ENCODE measurements at regions not wholly inside any gene's neighbourhood (a gene's known extent, or its start where the extent isn't known, plus 50 kb on each side); places are given as distances from the start of the nearest gene placed in this dataset.
"Not testable (repeated sequence)": the region's sequence is repeated elsewhere in the genome, so short reads cannot be mapped to it uniquely, and the experiment has no call there.

DNA sequence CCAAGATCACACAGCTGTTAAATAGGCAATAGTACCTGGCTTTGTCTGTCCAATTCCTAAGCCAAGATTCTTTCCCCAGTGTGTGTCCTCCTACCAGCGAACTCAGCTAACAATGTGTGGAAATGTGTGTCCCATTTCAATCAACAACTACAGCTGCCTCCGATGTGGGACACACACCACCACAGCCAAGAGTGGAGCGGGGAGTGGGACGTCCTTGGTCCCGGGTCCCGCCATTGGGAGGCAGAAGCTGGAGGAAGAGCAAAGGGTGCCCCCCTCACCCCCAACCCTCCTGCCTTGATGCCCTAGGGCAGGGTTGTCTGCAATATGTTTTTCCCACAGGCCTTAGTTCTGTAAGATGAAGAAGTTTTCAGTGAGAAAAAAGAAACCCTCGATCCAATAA is 265.4 kb upstream of the RAB4A start:
- Histone ChIP-seq H3K4me1 (no peaks in the 10 kb centered on the region), H3K27me3 (no peaks in the 10 kb centered on the region), H3K27ac (no peak overlapping the region), H3K36me3 (no peaks in the 10 kb centered on the region), H3K9me3 (no peaks in the 10 kb centered on the region), H3K4me3 (no peak overlapping the region)
- no peak for DNase-seq
- intact Hi-C loops (cut with DNase I): no loop called here
- no peak for TF ChIP-seq CTCF (IDR thresholded peaks at IDR 0.05)
- ATAC-seq: no peak

GRCh38 chr1:229006121-229006870 is 264.6 kb upstream of the RAB4A start:
- no peaks in the 10 kb centered on the region for H3K36me3 ChIP-seq
- intact Hi-C loops (cut with DNase I): no loop called here
- no peak for TF ChIP-seq CTCF (IDR thresholded peaks at IDR 0.05)
- ATAC-seq: no peak
- H3K4me3 ChIP-seq: no peak overlapping the region
- DNase-seq: no peak
- no peaks in the 10 kb centered on the region for H3K27me3 ChIP-seq
- no peaks in the 10 kb centered on the region for H3K4me1 ChIP-seq
- no peaks in the 10 kb centered on the region for H3K9me3 ChIP-seq
- no peak overlapping the region for H3K27ac ChIP-seq

- no peaks in the 10 kb centered on the region for H3K36me3 ChIP-seq
Observed at GRCh38 chr1:229007167-229007566, 263.7 kb upstream of the RAB4A start.

DNA sequence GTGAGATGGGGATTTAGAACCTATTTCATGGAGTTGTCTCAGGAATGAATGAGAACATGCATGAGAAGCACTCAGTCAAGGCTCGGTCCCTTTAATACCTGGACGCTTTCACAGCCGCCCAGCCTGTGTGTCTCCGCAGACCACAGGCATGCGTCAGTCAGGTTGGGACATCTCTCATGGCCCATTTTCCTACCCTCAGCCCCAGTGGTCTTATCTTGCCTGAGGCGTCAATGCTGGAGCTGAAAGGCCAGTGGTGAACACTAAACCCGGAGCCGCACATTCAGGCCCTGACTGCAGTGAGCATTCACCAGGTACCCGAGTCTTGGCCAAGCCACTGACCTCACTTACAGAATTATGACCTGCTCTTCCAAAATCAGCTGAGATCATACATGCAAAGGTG is 263.2 kb upstream of the RAB4A start:
- TF ChIP-seq CTCF (IDR thresholded peaks at IDR 0.05): no peak
- Histone ChIP-seq H3K9me3 (no peaks in the 10 kb centered on the region), H3K36me3 (no peaks in the 10 kb centered on the region), H3K4me3 (no peak overlapping the region), H3K27me3 (no peaks in the 10 kb centered on the region), H3K4me1 (no peaks in the 10 kb centered on the region), H3K27ac (no peak overlapping the region)
- ATAC-seq (no peak), DNase-seq (no peak)
- intact Hi-C loops (cut with DNase I): no loop called here

More at GRCh38 chr1:229007167-229007566, 263.7 kb upstream of the RAB4A start:
- Histone ChIP-seq H3K4me3 (no peak overlapping the region), H3K4me1 (no peaks in the 10 kb centered on the region), H3K9me3 (no peaks in the 10 kb centered on the region), H3K27me3 (no peaks in the 10 kb centered on the region), H3K27ac (no peak overlapping the region)
- DNase-seq: no peak
- intact Hi-C loops (cut with DNase I): no loop called here
- no peak for ATAC-seq
- TF ChIP-seq CTCF (IDR thresholded peaks at IDR 0.05): no peak

- H3K27me3 ChIP-seq; H3K27ac ChIP-seq; H3K9me3 ChIP-seq; ATAC-seq; H3K4me1 ChIP-seq; DNase-seq; intact Hi-C loops (cut with DNase I); H3K4me3 ChIP-seq; H3K36me3 ChIP-seq: not testable (repeated sequence)
Observed at GRCh38 chr1:229008347-229008746, 262.6 kb upstream of the RAB4A start.

GRCh38 chr1:229011022-229011421 is 259.9 kb upstream of the RAB4A start:
- Histone ChIP-seq H3K36me3 (no peaks in the 10 kb centered on the region), H3K4me1 (no peaks in the 10 kb centered on the region), H3K27ac (no peak overlapping the region), H3K4me3 (no peak overlapping the region), H3K27me3 (no peaks in the 10 kb centered on the region), H3K9me3 (no peaks in the 10 kb centered on the region)
- intact Hi-C loops (cut with DNase I): no loop called here
- no peak for DNase-seq
- ATAC-seq: no peak
- TF ChIP-seq CTCF (IDR thresholded peaks at IDR 0.05): no peak

Measured in upper lobe of right lung (tissue), 1 donor.